CD1c-positive myeloid dendritic cell (primary cell): ENCODE measurements at regions not wholly inside any gene's neighbourhood (a gene's known extent, or its start where the extent isn't known, plus 50 kb on each side); places are given as distances from the start of the nearest gene placed in this dataset.

Source experiments
- DNase-seq: peaks from one replicate; pipeline ENCODE4 v3.0.0-alpha.2; 2016; ENCODE audit errors: extremely low spot score

DNA sequence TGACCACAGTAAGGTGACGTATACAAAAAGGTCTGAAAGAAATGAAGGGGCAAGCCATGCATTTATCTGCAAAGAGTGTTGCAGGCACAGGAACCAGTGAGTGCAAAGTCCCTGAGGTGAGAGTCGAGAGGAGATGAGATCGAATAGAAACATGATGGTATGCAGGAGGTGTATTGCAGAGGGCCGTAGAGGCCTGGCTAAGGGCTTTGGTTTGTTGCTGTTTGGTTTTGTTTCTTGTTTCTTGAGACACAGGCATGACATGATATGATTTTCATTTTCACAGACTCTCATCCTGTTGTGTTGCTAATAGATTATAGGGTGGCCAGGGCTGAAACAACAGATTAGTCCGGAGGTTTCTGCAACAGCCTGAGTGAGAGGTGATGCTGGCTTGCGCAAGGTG is 80.4 kb downstream of the HSPH1 start:
- no peak for DNase-seq

DNA sequence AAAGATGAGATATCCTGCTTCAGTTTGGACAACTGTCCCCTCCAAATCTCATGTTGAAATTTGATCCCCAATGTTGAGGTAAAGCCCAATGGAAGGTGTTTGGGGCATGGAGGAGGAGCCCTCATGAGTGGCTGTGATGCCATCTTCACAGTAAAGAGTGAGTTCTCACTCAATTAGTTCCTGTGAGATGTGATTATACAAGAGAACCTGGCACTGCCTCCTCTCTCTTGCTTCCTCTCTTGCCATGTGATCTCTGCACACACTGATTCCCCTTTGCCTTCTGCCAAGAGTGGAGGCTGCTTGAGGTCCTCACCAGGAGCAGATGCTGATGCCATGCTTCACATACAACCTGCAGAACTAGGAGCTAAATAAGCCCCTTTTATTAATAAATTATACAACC is 86.9 kb downstream of the HSPH1 start:
- no peak for DNase-seq

DNA sequence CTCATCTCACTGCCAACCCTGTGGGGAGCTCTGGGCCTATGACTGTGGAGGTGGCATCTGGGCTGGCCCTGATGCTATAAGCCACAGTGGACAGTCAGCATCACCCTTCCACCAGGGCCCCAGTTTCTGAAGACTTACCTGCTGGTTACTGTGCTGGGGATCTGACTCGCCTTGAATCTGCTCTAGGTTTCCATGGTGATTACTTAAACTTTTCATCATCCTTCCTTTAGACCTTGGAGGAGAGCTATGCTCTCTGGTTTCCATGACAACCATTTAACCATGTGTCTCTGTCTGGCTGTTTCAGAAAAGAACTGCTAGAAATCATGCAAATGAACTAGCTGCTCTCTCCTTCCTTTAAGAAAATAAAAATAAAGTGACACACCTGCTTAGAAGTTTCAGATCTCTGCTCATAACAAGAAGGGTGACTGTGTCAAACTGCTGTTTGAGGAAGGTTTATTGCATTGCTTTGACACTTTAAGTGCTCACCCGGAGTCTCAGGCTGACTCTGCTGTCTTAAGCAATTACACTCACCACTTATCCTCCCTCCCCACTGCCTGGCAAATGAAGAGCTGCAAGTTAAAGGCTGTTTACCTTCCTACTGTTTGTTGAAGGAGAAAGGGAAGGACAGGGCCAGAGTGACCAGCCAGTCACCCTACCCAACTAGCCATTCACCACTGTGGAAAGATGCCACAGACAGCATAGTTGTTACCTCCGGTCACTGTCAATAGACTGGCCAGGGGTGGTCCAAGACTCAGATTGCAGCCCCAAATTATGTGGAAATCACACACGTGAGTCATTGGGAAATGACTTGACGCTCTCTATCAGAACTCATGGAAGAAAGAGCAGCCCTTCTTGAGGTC is 87.6 kb downstream of the HSPH1 start:
- DNase-seq: no peak

DNA sequence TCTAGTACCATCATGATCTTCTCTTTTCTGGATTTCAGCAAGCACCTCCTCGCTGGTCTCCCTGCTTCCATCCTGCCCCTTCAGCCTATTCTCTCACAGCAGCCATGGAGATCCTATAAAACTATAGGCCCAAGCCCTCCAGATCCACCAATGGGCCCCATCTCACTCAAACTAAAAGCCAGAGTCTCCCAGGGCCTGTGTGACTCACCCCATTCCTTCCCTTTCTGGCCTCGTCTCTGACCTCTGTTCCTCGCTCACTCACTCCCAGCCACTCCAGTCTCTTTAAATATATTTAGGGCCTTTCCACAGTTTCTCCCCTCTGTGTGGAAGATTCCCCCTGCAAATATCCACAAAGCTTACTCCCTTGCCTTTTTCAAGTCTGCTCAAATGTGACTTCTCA is 89.7 kb downstream of the HSPH1 start:
- no peak for DNase-seq

DNA sequence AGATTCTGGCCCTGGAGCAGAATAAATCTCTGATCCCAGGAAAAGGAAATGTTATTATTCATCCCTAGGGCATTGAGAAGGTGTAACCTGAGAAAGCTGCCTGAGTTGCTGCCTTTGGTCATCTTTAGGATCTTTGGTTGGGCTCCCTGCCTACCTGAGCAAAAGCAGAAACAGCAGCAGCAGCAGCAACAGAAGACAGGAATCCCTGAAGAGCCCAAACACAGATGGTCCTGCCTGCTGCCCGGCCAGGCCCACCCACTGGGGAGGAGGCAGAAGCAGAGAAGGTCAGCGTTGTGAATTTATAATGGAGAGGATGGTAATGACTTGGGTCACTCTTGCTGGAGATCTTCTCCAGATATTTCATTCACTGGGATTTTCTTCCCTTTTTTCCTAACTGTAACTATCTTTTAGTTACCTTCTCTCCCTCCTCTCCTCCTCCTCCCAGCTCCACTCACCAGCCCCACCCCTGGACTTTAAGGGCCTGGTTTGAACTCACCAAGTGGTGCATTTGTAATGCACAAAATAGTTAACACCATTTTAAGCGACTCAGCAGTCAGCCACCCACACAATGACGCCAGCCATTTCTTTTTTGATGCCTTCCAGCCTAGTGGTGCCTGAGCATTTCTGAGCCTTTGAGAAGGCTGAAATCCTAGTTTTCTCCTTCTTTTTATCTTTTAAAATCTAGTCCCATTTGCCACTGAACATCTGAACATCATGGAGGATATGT is 91.7 kb downstream of the HSPH1 start:
- DNase-seq: no peak

DNA sequence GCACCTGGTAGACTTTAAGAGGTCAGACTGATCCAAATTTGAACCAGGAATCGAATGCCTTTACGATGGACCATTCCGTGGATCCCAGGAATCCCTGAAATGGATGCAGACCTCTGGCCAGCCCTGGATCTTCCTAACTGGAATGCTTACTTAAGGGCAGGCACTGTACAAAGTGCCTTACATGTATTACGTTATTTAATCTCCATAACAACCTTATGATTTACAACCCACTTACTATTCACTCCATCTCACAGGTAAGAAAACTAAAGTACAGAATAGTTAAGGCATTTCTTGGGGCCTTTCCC is 93.6 kb downstream of the HSPH1 start:
- DNase-seq: no peak

DNA sequence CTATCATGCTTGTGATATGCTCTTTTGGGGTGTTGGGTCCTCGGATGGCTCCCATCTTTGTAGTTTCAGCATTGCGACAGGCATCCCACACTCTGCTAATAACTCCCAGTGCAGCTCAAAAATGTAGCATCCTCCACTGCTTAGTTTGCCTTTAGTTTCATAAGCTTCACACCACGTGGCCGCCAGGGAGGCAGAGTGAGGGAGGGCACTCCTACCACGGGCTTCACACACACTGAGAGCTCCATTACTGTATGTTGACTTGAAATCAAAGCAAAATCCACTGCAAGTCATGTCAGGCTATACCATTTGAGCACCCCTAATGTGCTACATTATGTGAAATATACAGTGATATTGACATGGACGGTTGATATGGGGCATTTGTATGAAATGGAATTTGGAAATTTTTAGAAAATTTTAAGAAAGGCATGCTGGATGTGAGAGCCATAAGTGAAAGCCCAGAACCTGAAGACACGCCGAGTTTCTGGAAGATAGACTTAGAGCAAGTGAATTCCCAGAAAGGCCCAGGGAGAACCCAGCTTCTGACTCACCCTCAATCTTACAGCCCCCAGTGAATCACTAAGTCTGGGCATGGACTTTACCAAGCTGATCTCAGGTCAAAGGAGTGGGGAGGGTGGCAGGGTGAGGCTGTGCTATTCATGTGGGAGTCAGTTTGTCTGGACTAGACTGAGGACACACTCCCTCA is 94.1 kb downstream of the HSPH1 start:
- DNase-seq: no peak

DNA sequence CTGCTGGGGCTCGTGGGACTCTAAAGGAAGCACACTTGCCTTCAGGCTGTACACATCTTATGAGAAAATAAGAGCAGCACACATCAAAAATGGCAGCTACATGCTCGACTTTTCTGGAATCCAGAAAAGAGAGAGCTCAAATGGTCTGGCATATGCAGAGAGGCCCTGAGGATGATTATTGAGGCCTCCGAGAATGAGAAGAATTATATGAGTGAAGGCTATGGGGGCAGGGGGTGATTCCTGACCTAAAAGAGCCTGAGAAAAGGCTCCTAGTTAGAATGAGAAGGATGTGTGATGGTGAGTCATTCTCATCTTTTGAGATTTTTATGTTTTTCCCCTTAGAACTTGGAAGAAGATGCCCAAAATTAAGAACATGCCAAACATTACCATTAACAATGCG is 97.1 kb downstream of the HSPH1 start:
- no peak for DNase-seq

DNA sequence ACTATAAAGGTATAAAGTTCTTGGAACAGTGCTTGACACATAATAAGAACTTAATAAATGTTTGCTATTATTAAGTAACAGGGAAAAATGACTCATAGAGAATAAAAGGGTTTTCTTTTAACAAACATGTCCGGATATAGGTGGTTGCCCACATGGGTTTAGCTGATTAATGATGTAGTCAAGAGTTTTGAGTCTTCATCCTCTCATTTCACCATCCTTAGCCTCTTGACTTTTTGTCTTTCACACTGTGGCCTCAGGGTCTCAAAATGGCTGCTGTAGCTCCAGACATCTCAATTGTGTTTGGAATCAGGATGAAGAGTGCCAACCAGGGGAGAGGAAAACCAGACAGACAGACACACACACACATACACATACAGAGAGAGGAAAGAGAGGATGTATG is 97.9 kb downstream of the HSPH1 start:
- DNase-seq: no peak

DNA sequence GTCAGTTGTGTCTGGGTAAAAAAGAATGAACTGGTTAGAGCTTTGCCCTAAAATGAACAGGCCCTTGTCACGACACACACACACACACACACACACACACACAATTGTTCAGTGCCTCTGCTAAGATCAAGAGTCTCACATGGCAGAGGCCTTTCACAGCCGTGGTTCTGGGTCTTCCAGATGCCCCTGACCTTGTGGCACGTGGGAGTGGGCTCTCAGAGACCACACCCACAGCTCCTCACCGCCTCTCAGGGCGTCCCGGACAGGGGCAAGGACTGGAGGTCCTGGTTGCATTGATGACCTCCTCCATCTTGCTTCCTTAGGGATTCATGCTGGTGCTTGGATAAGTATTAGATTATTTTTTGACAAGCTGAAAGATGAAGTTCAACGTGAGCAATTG is 101.0 kb downstream of the HSPH1 start:
- no peak for DNase-seq

DNA sequence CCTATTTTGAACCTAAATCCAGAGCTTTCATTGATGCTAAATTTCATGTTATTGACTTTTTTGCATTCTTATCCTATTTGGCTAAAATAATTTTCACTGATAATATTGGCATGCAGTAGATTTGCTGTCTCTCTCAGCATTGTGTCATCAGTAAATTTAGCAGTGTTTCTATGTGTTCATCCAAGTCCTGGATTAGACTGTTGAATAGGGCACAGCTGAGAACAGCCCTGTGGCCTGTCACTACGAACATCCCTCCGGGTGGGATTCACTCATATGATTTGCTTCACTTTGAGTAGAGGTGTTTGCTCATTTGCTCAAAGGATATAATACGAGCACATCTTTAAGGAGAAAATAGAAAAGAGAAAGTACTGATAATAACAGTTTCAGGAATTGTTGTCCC is 101.5 kb downstream of the HSPH1 start:
- no peak for DNase-seq

DNA sequence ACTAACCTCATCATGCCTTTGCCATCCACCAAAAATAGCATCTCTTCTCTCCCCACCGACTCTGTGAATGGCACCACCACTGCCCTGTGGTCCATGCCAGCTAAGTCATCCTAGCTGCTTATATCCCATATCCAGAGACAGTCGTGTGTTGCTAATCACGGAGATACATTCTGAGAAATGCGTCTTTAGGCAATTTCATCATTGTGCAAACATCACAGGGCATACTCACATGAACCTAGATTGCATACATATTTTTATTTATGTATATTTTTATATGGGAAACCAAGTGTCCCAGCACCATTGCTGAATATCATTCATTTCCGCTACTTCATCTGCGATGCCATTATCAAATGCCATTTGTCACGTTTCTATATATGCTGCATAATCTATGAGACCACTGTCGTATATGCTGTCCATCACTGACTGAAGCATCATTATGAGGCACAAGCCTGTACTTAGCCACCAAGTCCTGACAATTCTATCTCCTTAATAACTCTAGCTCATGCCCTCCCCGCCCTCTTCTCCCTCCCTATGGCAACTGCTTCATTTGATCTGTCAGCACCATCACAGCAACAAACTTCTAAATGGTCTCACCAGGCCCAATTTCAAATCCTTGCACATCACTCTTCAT is 104.2 kb downstream of the HSPH1 start:
- no peak for DNase-seq

DNA sequence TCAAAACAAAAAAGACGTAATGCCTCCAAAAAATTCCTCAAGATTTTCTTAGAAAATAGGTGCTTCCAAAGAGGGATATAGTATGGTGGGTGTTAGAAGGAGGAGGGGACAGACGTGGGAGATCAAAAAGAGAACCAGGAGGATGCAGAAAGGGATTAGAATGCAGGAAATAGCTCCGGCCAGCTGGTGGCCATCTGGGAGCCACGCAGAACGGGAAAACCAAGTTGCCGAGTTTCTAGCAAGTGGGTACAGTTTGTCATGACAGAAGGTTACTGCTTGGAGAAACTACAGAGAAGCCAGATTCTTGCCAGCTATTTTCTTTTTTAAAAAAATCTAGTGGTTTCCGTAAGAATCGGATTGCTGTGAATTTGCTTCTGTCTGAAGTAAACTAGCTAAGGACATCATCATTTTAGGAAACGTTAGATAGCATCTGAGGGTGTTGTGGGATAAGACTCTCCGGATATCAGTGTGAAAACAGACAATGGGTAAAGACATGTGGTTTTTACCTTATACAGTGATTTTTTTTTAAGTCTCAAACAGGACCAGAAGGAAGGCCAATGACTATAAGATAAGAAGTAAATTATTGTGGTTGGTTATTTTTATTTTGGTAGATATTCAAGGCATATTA is 104.9 kb downstream of the HSPH1 start:
- DNase-seq: no peak

DNA sequence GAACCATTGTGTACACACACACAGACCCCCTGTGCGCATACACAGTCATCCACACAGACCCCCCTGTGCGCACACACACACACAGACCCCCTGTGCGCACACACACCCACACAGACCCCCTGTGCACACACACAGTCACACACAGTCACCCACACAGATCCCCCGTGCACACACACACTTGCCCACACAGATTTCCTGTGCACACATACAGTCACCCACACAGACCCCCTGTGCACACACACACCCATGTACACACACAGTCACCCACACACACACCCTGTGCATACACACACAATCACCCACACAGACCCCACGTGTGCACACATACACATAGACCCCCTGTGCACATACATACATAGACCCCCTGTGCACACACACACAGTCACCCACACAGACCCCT is 106.1 kb downstream of the HSPH1 start:
- no peak for DNase-seq

DNA sequence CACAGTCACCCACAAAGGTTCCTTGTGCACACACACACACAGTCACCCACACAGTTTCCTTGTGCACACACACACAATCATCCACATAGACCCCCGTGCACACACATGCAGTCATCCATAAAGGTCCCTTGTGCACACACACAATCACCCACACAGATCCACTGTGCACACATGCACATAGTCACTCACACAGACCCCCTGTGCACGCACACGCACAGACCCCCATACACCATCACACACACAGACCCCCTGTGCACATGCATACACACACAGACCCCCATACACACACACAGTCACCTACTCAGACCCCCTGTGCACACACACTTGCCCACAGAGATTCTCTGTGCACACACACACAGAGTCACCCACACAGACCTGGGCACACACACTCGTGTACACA is 107.1 kb downstream of the HSPH1 start:
- DNase-seq: no peak

DNA sequence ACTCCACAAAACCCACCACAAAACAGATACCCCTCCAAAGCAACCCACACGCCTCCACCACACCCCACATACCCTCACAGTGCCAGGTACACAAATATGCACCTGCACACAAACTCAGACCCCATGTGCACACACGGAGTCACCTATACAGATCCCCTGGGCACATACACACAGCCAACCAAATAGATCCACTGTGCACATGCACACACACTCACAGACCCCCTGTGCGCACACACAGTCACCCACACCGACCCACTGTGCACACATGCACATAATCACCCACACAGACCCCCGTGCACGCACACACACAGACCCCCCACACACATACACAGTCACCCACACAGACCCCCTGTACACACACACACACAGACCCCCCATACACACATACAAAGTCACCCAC is 107.8 kb downstream of the HSPH1 start:
- DNase-seq: no peak

DNA sequence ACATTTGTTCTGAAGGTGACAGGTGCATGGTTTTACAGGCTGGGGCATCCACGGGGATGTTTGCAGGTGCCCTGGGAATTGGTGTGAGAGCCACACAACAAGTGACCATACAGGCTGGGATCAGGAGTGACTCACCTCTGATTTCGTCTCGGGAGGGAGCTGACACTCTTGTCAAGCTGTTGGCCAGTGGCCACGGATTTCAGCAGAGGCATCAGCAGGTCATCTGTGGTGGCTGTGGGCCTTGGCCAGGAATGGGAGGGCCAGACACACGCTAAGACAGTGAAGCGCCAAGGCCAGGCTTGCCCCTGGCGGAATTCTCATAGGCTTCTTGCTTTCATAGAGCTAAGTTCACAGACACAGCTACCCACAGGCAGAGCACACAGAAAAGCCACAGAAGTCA is 108.6 kb downstream of the HSPH1 start:
- DNase-seq: no peak

DNA sequence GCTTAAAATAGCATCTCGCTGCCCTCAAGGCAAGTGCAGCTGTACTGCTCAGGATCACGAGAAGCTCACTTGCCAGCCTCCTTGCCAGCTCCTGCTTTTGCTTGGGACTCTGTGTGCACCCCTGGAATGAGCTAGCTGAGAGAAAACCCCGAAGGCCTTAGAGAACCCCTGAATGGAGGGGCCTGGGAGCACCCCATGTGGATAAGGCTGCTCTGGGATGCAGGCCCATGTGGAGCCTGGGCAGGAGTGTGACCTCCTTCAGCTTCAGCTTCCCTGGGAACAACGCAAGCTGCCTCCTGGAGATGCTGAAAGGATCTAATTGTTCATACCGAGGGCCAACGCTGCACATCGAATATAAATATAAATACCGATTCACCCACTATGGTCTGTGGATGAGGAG is 109.2 kb downstream of the HSPH1 start:
- DNase-seq: no peak

DNA sequence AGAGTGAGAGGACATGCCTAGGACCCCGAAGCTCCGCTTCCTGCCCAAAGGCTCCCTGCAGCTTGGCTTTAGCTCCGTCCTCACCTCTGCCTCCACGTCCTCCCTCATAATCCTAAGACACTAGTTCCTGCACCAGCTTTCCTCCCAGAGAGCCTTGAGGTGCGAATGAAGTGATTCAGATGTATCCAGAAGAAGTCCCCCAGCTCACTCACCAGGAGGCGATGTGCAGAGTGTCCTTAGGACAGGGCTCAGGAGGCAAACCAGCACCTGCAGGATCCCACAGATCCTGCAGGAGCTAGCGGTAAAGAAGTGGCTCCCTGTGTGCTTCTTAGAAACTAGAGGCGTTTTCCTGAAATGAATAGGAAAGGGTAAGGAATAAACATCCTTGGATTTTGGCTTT is 109.7 kb downstream of the HSPH1 start:
- DNase-seq: no peak

DNA sequence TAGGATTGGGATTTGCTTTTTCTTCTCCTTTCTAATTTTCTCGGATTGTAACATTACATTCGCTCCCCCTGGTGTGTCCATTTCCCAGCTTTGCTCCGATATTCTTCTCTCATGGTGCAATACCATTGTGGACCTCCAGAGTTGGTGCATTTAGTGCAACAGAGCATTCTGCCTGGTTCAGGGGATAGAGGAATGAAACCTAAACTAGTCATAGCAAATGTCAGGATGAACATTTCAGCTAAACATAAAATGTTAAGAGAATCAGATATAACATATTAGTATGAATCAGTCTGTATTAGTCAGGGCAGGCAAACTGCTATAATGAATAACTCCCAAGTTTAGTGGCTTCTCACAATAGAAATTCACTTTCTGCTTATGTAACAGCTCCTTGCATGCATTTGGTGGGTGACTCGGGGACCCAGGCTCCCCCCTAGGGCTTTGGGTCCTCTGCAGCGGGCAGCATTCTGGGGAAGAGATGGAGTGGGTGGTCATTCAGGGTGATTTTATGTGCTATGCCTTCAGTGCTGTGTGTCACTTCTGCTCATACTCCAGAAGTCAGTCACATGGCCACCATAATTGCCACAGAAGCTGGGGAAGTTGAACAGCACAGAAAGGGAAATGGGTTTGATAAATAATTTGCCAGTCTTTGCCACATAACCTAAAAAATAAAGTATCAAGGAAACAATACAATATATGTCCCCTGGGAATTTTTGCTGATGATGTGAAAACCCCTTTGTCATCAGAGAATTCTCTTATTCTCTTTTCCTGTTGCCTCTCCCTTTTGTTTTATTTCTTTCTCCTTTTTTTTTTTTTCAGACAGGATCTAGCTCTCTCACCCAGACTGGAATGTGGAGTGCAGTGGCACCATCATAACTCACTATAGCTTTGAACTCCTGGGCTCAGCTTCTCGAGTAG is 111.0 kb downstream of the HSPH1 start:
- peak; percentile 89 for DNase-seq

DNA sequence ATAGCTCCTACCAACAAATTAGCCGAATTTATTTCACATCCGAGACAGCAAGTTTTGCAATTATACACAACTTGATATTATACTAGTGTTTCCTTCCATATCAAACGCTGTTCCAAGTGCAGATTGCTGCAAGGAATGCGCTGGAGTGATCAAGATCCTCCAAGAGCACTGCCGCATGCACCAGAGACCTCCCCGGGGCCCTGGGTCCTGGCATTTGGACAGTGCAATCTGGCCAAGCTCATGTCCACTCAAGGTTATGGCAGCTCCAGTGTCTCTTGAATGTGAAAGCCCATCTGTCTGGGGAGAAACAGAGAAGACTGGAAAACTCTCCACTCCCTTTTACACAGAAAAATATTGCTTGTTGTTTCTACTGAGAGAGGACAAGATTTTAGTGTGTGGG is 111.9 kb downstream of the HSPH1 start:
- no peak for DNase-seq
